Endometrium (tissue), 2 donors: ENCODE measurements at regions not wholly inside any gene's neighbourhood (a gene's known extent, or its start where the extent isn't known, plus 50 kb on each side); places are given as distances from the start of the nearest gene placed in this dataset.
A peak's percentile ranks its signal among the peaks of the same experiment; 100 is the strongest.
"Not testable (repeated sequence)": the region's sequence is repeated elsewhere in the genome, so short reads cannot be mapped to it uniquely, and the experiment has no call there.

ENCODE experiments used
- FAIRE-seq: peaks from 2 replicates; lab custom pipeline; 2012; peaks lifted over from hg19 to GRCh38; lab: Jason Lieb, UNC
- donor health status: control.
- donor health status: control.

DNA sequence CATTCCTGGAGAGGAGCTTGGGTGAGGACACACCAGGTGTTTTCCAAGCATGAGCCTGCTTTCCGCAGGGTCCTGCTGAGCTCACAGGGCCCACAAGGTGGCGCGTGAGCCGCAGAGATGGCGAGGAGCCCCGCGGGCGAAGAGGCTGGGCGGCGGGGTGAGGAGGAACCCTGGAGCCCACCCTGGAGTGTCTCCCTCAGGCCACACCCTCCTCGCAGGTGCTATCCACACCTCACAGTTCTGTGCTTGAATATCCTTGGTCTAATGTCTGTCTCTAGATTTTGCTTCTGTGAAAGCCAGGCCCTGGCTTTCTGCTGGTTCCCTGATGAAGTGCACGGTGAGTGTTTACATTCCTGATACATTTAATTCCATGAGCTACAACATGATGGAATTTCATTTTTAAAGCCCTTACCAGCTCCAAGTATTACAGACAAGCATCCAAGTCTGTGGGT is 433.6 kb downstream of the ACTR3B start:
- no peak for FAIRE-seq

GRCh38 chr7:153217032-153217431 is 457.5 kb downstream of the ACTR3B start:
- FAIRE-seq, result no peak

- FAIRE-seq, result no peak
Measured at GRCh38 chr7:153224890-153225289, 465.3 kb downstream of the ACTR3B start.

DNA sequence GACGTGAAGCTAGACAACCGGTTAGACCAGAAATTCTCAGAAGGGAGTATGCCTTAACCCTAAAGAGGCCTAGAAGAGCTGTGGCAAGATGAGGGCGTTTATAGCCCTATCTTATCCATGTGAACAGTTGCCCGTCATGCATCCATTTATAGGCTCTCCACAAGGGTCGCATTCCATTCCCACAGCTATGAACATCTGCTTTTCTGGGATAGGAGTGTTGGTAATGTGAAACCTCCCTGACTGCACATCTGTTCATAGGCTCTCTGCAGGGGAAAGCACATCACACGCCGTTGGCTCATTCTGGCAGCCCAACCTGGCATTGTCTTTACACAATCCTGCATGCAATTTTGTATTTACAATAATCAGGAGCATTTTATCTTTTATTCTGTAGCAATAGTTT is 485.6 kb downstream of the ACTR3B start:
- not testable (repeated sequence) for FAIRE-seq

DNA sequence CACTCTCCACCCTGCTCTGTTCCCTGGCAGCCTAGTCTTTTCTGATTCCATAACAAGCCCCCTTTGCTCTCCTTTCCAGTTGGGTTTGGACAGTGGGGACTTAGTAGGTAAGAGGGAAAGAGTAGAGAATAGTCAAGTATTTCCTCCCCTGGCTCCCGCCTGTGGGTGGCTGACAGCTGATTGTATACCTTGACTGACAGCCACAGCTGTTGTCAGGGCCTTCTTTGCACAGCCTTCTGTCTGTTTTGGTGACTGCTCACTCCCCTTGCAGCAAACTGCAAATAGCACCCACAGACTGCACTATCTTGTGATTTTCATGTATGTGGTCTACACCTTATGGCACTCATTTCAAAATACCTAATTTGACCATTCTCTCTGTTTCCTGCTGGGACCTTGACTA is 486.3 kb downstream of the ACTR3B start:
- no peak for FAIRE-seq

GRCh38 chr7:153247926-153248325 is 488.4 kb downstream of the ACTR3B start:
- FAIRE-seq, result no peak

DNA sequence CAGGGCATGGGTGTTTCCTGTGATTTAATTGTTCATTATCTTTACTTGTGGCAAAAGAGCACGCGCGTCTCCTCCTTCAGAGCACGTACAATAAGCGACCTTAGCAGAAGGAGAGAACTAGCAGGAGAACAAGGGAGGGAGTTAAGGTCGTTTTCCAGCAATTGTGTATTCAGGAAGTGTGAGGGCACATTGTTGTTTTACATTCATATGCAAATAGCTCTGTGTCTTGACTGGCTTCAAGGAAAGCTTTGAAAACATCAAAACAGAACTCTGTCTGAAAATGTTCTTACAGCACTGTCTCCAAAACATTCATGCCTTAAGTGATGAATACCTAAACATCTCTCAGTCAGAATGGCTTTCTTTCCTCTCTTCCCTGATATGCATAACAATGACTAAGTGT is 499.1 kb downstream of the ACTR3B start:
- no peak for FAIRE-seq

- no peak for FAIRE-seq
Measured at GRCh38 chr7:153276394-153276793, 516.8 kb downstream of the ACTR3B start.

DNA sequence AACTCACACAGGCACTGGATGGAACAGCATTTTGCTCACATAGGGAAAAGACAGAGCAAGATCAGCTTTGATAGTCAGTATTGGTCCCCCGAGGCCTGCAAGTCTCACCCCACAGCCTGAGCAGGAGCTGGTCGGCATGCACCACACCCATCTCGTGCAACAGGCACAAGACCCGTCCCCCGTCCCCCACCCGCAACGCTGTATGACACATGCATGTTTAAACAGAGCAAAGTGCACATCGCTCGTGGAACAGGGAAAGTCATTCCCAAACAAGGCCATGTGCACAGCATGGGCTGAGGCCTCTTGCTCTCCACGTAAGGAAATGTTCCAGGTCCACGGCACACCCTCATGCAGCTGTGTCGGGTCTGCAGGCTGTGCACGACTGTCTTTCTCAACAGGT is 527.2 kb downstream of the ACTR3B start:
- no peak for FAIRE-seq

GRCh38 chr7:153290066-153290465 is 530.5 kb downstream of the ACTR3B start:
- FAIRE-seq, result no peak

- FAIRE-seq, result no peak
Measured at GRCh38 chr7:153297141-153297540, 537.6 kb downstream of the ACTR3B start.

GRCh38 chr7:153301936-153302335 is 542.4 kb downstream of the ACTR3B start:
- no peak for FAIRE-seq

- no peak for FAIRE-seq
Measured at GRCh38 chr7:153320005-153320404, 560.5 kb downstream of the ACTR3B start.

DNA sequence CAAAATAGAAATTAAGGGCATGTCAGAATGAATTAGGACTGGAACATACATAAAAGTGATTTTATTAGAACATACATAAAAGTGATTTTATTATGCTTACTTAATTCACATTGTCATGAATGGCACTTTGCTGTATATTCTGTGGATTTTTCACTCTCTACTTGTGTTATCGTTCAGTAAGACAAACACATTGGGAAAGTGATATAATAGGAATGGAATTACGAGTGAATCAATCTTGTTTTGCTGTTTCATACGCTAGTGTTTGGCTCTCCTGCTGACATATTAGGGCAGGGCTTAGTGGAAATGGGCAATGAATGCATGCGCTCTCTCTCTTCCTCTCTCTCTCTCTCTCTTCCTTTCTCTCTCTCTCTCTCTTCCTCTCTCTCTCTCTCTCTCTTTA is 561.1 kb downstream of the ACTR3B start:
- FAIRE-seq, result no peak

- no peak for FAIRE-seq
Measured at GRCh38 chr7:153322991-153323390, 563.4 kb downstream of the ACTR3B start.

DNA sequence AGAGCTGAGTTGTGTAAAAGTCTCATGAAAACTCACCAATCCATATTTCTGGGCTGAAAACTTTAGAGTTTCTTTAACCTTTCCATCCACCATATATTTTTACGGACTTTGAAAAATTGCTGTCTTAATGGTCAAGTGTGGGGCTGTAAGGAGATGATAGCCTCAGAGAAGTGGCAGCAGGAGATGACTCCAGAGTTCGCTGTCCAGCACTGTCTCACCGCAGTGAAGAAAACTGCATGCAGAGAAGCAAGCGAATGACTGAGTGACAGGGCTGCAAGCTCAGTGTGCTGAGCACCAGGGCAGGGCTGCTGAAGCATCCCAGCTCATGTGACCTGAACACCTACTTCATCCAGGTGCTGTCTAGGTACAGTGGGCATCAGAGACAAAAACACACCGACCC is 564.5 kb downstream of the ACTR3B start:
- FAIRE-seq, result no peak

- no peak for FAIRE-seq
Measured at GRCh38 chr7:153327683-153328082, 568.1 kb downstream of the ACTR3B start.

DNA sequence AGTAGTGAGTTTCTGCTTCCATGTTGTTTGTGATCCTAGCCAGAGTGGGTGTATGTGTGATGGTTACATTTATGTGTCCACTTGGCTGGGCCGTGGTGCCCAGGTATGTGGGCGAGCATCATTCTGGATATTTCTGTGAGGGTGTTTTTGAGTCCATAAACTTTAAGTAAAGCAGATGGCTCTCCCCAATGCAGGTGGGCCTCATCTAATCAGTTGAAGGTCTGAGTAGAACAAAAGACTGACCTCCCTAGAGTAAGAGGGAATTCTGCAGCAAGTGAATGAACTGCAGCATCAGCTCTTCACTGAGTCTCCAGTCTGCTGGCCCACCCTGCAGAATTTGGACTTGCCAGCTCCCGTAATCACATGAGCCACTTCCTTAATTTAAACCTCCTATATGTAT is 571.9 kb downstream of the ACTR3B start:
- no peak for FAIRE-seq

DNA sequence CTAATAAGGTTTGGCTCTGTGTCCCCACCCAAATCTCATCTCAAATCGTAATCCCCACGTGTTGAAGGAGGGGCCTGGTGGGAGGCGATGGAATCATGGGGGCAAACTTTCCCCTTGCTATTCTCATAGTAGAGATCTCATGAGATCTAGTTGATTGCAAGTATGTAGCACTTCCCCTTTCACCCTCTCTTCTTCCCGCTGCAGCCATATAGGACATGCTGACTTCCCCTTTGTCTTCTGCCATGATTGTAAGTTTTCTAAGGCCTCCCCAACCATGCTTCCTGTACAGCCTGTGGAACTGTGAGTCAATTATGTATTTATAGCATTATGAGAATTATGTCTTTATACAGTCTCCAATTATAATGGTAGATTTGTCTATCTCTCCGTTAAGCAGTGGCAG is 594.5 kb downstream of the ACTR3B start:
- FAIRE-seq, result no peak

- no peak for FAIRE-seq
Measured at GRCh38 chr7:153370092-153370491, 610.5 kb downstream of the ACTR3B start.

DNA sequence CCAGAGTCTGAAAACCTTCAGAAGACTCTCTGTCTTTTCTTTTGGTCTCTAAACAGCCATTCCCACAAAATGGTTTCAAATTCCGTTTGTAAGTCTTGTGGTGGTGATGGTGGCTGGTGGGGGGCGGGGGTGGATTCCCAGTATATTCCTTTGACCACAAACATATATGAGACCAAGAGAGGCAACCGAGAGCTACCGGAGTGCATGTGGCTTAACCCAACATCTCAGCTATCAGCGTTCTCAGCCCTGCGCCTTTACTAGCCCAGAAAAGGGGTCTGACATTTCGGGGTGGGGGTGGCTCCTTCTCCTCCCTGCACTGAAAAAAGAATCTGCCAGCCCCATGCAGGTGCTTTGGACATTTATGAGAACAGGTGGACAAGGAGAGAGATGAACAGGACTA is 621.1 kb downstream of the ACTR3B start:
- no peak for FAIRE-seq

GRCh38 chr7:153381275-153382040 is 621.9 kb downstream of the ACTR3B start:
- no peak for FAIRE-seq

DNA sequence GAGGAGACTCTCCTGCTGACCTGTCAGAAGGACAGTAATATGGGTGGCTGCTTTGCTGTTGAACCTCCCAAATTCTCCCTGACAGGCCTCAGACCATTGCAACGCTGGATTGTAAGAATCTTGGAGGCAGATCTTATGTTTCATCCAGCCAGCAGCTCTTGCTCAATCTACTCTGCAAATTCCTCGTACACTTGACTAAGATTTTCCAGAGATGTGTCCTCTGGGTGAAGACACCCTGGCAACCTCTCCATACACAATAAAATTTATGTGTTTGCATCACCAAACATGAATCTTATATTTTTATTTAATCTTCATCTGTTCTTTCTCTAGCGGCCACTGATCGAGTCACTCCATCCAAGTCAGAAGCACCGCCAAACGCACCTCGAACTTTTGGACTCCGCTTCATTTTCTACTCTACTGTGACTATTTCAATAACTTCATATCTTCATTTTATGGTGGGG is 623.1 kb downstream of the ACTR3B start:
- peak; percentile 60 for FAIRE-seq

DNA sequence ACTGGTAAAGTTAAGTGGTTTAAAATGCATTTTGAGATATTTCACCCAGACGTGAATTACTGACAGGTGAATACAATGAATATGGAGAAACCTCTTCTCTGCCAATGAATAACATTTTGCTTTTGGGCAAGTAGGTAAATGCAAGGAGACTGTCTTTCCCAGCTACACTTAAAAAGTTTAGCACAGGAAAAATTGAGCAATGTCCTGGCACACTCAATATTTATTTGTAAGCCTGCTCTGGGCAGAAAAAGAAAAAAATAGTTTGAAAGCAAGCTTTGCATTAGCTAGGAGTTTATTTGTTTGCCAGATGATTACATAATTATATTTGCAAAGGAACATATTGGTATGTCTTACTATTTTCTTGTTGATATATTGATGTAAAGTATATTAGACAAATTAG is 624.2 kb downstream of the ACTR3B start:
- no peak for FAIRE-seq
